Stimulated activated naive CD8-positive, alpha-beta T cell treated with anti-CD3 and anti-CD28 coated beads, Interleukin-15, Interleukin-2, amounts not matched to agents 100 ng/mL and 50 ng/mL, for 24 hours (primary cell): ENCODE measurements at regions not wholly inside any gene's neighbourhood (a gene's known extent, or its start where the extent isn't known, plus 50 kb on each side); places are given as distances from the start of the nearest gene placed in this dataset.

ENCODE experiments used
- H3K27ac Mint-ChIP-seq: one replicate; pipeline ENCODE4 v1.8.0; 2021; ENCODE audit warnings: mild to moderate bottlenecking, mixed read lengths
- H3K27me3 Mint-ChIP-seq: one replicate; pipeline ENCODE4 v1.8.0; 2021; ENCODE audit warnings: mixed read lengths
- H3K36me3 Mint-ChIP-seq: one replicate; pipeline ENCODE4 v1.8.0; 2021; ENCODE audit warnings: low read depth, mixed read lengths
- H3K4me1 Mint-ChIP-seq: one replicate; pipeline ENCODE4 v1.8.0; 2021; ENCODE audit warnings: low read depth, mixed read lengths
- H3K4me3 Mint-ChIP-seq: one replicate; pipeline ENCODE4 v1.8.0; 2021; ENCODE audit warnings: mild to moderate bottlenecking, mixed read lengths
- H3K9me3 Mint-ChIP-seq: one replicate; pipeline ENCODE4 v1.8.0; 2021; ENCODE audit warnings: mixed read lengths

DNA sequence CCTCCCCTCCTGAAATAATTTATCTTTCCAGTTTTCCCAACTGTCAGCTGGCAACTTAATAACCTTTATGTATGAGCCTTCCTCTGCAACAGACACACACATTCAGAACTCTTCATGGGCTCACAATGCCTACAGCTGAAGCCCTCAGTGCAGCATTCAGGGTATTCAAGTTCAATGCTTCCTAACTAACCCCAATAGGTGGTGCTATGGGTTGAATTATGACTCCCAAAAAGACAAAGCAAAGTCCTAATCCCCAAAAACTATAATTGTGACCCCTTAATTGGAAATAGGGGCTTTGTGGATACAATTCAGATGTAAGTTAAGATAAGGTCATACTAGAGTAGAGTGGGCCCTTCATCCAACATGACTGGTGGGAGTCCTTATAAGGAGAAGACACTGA is 202.2 kb downstream of the SUCLA2 start:
- Mint-ChIP-seq H3K4me3 (no peak overlapping the region), H3K4me1 (no peaks in the 10 kb centered on the region), H3K27me3 (peaks cover 4% of the 10 kb centered on the region), H3K9me3 (no peaks in the 10 kb centered on the region), H3K36me3 (no peaks in the 10 kb centered on the region), H3K27ac (no peak overlapping the region)

- Mint-ChIP-seq H3K4me3 (no peak overlapping the region), H3K9me3 (no peaks in the 10 kb centered on the region), H3K36me3 (no peaks in the 10 kb centered on the region), H3K27ac (no peak overlapping the region), H3K4me1 (no peaks in the 10 kb centered on the region), H3K27me3 (peaks cover 6% of the 10 kb centered on the region)
Observed at GRCh38 chr13:47798194-47798593, 202.9 kb downstream of the SUCLA2 start.

DNA sequence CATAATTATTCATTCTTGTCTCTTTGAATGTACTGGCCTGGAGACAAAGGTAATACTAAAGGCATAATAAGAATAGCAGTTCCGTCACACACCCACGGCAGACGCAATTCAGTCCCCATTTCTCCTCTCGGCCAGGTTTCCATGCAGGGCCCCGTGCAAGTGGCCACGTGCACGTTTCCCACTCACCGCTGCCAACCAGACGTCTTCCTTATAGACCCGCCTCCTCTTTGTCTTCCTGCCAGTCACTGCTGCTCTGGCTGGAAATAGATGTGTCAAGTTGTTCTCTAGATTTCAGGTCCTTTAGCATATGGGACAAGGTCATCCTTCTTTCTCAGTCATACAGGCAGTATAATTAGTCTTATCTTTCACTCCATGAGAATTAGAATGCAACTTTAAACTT is 204.3 kb downstream of the SUCLA2 start:
- Mint-ChIP-seq H3K27me3 (peaks cover 7% of the 10 kb centered on the region), H3K27ac (no peak overlapping the region), H3K36me3 (no peaks in the 10 kb centered on the region), H3K4me1 (no peaks in the 10 kb centered on the region), H3K9me3 (peaks cover 5% of the 10 kb centered on the region), H3K4me3 (no peak overlapping the region)

GRCh38 chr13:47794963-47795362 is 206.1 kb downstream of the SUCLA2 start:
- Mint-ChIP-seq H3K4me3 (no peak overlapping the region), H3K4me1 (no peaks in the 10 kb centered on the region), H3K9me3 (peaks cover 16% of the 10 kb centered on the region), H3K27me3 (peaks cover 7% of the 10 kb centered on the region), H3K36me3 (peaks cover 6% of the 10 kb centered on the region), H3K27ac (no peak overlapping the region)

- no peak overlapping the region for H3K4me3 Mint-ChIP-seq
- peaks cover 16% of the 10 kb centered on the region for H3K9me3 Mint-ChIP-seq
- peaks cover 6% of the 10 kb centered on the region for H3K36me3 Mint-ChIP-seq
- no peak overlapping the region for H3K27ac Mint-ChIP-seq
- peaks cover 7% of the 10 kb centered on the region for H3K27me3 Mint-ChIP-seq
- no peaks in the 10 kb centered on the region for H3K4me1 Mint-ChIP-seq
Observed at GRCh38 chr13:47790755-47791154, 210.3 kb downstream of the SUCLA2 start.

DNA sequence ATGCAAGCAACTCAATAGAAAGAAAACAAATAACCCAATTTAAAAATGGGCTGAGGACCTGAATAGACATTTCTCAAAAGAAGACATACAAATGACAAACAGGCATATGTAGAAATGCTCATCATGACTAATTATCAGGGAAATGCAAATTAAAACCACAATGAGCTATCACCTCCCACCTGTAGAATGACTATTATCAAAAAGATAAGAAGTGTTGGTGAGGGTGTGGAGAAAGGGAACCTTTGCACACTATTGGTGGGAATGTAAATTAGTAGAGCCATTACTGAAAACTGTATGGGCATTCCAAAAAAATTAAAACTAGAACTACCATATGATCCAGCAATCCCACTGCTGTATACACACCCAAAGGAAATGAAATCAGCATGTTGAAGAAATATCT is 212.2 kb downstream of the SUCLA2 start:
- H3K4me1 Mint-ChIP-seq = no peaks in the 10 kb centered on the region
- H3K9me3 Mint-ChIP-seq = peaks cover 16% of the 10 kb centered on the region
- H3K36me3 Mint-ChIP-seq = peaks cover 6% of the 10 kb centered on the region
- no peak overlapping the region for H3K4me3 Mint-ChIP-seq
- peaks cover 4% of the 10 kb centered on the region for H3K27me3 Mint-ChIP-seq
- no peak overlapping the region for H3K27ac Mint-ChIP-seq

GRCh38 chr13:47774671-47774994 is 226.4 kb downstream of the SUCLA2 start:
- peaks cover 22% of the 10 kb centered on the region for H3K27me3 Mint-ChIP-seq
- H3K27ac Mint-ChIP-seq = no peak overlapping the region
- no peak overlapping the region for H3K4me3 Mint-ChIP-seq
- H3K9me3 Mint-ChIP-seq = peaks cover 11% of the 10 kb centered on the region
- peaks cover 4% of the 10 kb centered on the region for H3K36me3 Mint-ChIP-seq
- H3K4me1 Mint-ChIP-seq = no peaks in the 10 kb centered on the region

GRCh38 chr13:47764817-47765216 is 236.3 kb downstream of the SUCLA2 start:
- Mint-ChIP-seq H3K36me3 (no peaks in the 10 kb centered on the region), H3K27ac (no peak overlapping the region), H3K4me1 (no peaks in the 10 kb centered on the region), H3K27me3 (peaks cover 5% of the 10 kb centered on the region), H3K9me3 (peaks cover 8% of the 10 kb centered on the region), H3K4me3 (no peak overlapping the region)

- H3K4me3 Mint-ChIP-seq = no peak overlapping the region
- no peaks in the 10 kb centered on the region for H3K4me1 Mint-ChIP-seq
- no peaks in the 10 kb centered on the region for H3K27me3 Mint-ChIP-seq
- H3K9me3 Mint-ChIP-seq = no peaks in the 10 kb centered on the region
- no peaks in the 10 kb centered on the region for H3K36me3 Mint-ChIP-seq
- H3K27ac Mint-ChIP-seq = no peak overlapping the region
Observed at GRCh38 chr13:47757466-47758080, 243.5 kb downstream of the SUCLA2 start.

GRCh38 chr13:47747901-47748300 is 253.2 kb downstream of the SUCLA2 start:
- no peaks in the 10 kb centered on the region for H3K4me1 Mint-ChIP-seq
- no peaks in the 10 kb centered on the region for H3K27me3 Mint-ChIP-seq
- no peaks in the 10 kb centered on the region for H3K9me3 Mint-ChIP-seq
- H3K27ac Mint-ChIP-seq = no peak overlapping the region
- no peaks in the 10 kb centered on the region for H3K36me3 Mint-ChIP-seq
- H3K4me3 Mint-ChIP-seq = no peak overlapping the region

GRCh38 chr13:47726394-47726793 is 274.7 kb downstream of the SUCLA2 start:
- Mint-ChIP-seq H3K4me3 (no peak overlapping the region), H3K9me3 (no peaks in the 10 kb centered on the region), H3K27ac (no peak overlapping the region), H3K4me1 (no peaks in the 10 kb centered on the region), H3K36me3 (no peaks in the 10 kb centered on the region), H3K27me3 (no peaks in the 10 kb centered on the region)

DNA sequence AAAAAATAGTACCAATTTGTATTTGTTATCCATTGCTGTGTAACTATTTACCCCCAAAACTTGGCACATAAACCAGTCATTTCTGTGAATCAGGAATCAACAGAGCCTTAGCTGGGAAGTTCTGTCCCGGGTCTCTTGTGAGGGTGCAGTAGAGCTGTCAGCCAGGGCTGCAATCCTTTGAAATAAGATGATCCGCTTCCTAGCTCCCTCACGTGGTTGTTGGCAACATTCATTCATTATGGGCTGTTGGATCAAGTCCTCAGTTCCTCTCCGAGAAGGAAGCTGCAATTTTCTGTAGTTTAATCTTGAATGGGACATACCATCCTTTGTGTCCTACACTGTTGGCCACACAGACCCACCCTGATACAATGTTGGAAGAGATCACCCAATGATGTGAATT is 277.2 kb downstream of the SUCLA2 start:
- Mint-ChIP-seq H3K27ac (no peak overlapping the region), H3K4me3 (no peak overlapping the region), H3K36me3 (no peaks in the 10 kb centered on the region), H3K27me3 (no peaks in the 10 kb centered on the region), H3K4me1 (no peaks in the 10 kb centered on the region), H3K9me3 (no peaks in the 10 kb centered on the region)

DNA sequence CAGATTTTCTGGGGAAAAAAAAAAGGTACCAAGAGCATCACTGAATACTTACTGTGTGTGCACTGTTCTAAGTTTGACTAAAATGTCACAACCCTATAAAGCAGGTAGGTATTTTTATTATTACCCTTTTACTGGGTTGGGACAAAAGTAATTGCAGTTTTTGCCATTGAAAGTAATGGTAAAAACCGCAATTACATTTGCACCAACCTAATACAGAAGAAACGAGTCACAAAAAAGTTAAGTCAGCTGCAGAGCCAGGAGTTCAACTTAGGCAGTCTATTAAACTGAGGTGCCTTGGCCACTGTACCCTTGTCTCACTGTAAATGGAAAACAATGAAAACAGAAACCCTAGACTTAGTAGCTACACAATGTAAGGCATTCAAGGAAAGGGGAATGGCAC is 281.9 kb downstream of the SUCLA2 start:
- H3K4me3 Mint-ChIP-seq = no peak overlapping the region
- H3K9me3 Mint-ChIP-seq = no peaks in the 10 kb centered on the region
- H3K4me1 Mint-ChIP-seq = no peaks in the 10 kb centered on the region
- no peaks in the 10 kb centered on the region for H3K36me3 Mint-ChIP-seq
- H3K27me3 Mint-ChIP-seq = no peaks in the 10 kb centered on the region
- no peak overlapping the region for H3K27ac Mint-ChIP-seq

DNA sequence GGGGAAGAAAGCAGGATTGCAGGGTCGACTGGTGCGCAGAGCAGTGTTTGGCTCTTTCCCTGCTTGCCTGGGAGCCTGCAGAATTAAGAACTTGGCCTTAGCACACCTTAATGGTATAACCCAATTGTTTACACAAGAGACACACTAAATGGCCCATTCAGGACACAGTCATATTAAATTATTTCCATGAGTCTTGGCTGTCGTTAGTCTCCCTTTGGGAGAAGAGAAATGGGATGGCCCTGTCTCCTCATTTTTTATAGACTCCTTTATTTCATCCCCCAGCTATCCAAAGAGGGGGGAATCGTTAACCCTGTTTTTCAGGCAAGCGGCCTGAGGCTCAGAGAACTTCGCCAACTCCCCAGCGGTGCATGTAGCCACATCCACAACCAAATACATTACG is 282.5 kb downstream of the SUCLA2 start:
- H3K4me1 Mint-ChIP-seq = no peaks in the 10 kb centered on the region
- H3K36me3 Mint-ChIP-seq = no peaks in the 10 kb centered on the region
- no peak overlapping the region for H3K27ac Mint-ChIP-seq
- H3K9me3 Mint-ChIP-seq = no peaks in the 10 kb centered on the region
- no peaks in the 10 kb centered on the region for H3K27me3 Mint-ChIP-seq
- no peak overlapping the region for H3K4me3 Mint-ChIP-seq

- no peaks in the 10 kb centered on the region for H3K27me3 Mint-ChIP-seq
- no peaks in the 10 kb centered on the region for H3K36me3 Mint-ChIP-seq
- H3K9me3 Mint-ChIP-seq = peaks cover 3% of the 10 kb centered on the region
- H3K27ac Mint-ChIP-seq = no peak overlapping the region
- H3K4me3 Mint-ChIP-seq = no peak overlapping the region
- H3K4me1 Mint-ChIP-seq = no peaks in the 10 kb centered on the region
Observed at GRCh38 chr13:47708386-47708785, 292.7 kb downstream of the SUCLA2 start.

DNA sequence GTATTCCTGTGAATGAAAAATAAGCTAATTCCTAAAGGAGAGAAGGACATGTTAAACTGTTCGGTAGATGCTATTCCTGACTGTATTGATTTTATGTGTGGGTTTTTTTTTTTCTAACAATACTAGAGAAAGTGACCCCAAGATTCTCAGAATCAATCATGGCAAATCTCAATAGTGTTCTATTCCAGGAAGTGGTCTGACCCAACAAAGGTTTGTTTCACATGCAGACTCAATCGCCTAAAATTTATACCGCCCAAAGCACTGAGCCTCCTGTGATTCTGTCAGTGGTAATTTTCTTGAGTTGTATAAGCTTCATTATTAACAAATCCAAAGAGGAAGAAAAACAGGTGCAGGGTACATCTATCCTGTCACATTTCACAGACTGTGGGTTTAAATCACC is 293.7 kb downstream of the SUCLA2 start:
- H3K9me3 Mint-ChIP-seq = peaks cover 3% of the 10 kb centered on the region
- no peak overlapping the region for H3K4me3 Mint-ChIP-seq
- no peaks in the 10 kb centered on the region for H3K27me3 Mint-ChIP-seq

More for the DNA sequence above, 293.7 kb downstream of the SUCLA2 start:
- H3K4me1 Mint-ChIP-seq = no peaks in the 10 kb centered on the region
- no peaks in the 10 kb centered on the region for H3K36me3 Mint-ChIP-seq
- no peak overlapping the region for H3K27ac Mint-ChIP-seq
